Keratinocyte (primary cell): ENCODE measurements at regions not wholly inside any gene's neighbourhood (a gene's known extent, or its start where the extent isn't known, plus 50 kb on each side); places are given as distances from the start of the nearest gene placed in this dataset.

ENCODE experiments used
- DNase-seq: peaks from one replicate; pipeline ENCODE4 v3.0.0-alpha.2; 2011; ENCODE audit warnings: low read depth, missing footprints, low spot score
- FAIRE-seq: peaks from 2 replicates; lab custom pipeline; 2011; peaks lifted over from hg19 to GRCh38; lab: Jason Lieb, UNC
- H2AFZ ChIP-seq: 2 replicates; pipeline ENCODE4 v1.6.0; 2012; ENCODE audit warnings: low read length, control low read depth, inconsistent platforms; ENCODE audit not compliant: control insufficient read depth
- H3K27ac ChIP-seq: 2 replicates; pipeline ENCODE4 v1.5.1; 2011; ENCODE audit warnings: low read length; ENCODE audit not compliant: control insufficient read depth, insufficient read depth
- H3K27me3 ChIP-seq: 3 replicates; pipeline ENCODE4 v1.6.0; 2011; ENCODE audit warnings: low read length; ENCODE audit not compliant: control insufficient read depth, insufficient read depth; ENCODE audit errors: extremely low read depth
- H3K36me3 ChIP-seq, 2 experiments: 2 replicates in 1 of 2; 3 replicates in 1 of 2; pipeline ENCODE4 v1.5.1; 2011; ENCODE audit warnings: low read length in 2 of 2, mild to moderate bottlenecking in 1 of 2; ENCODE audit not compliant: control insufficient read depth in 2 of 2, insufficient read depth in 2 of 2; ENCODE audit errors: extremely low read depth in 1 of 2
- H3K4me1 ChIP-seq: 3 replicates; pipeline ENCODE4 v1.5.1; 2011; ENCODE audit warnings: low read length; ENCODE audit not compliant: control insufficient read depth, insufficient read depth; ENCODE audit errors: extremely low read depth
- H3K4me2 ChIP-seq: 3 replicates; pipeline ENCODE4 v1.6.0; 2011; ENCODE audit warnings: low read depth, low read length; ENCODE audit not compliant: control insufficient read depth, insufficient read depth; ENCODE audit errors: extremely low read depth
- H3K4me3 ChIP-seq, 3 experiments: fragments of 200-600 bp in 1 of 3; sonication (generic) in 1 of 3; 2 replicates in 2 of 3; 3 replicates in 1 of 3; pipeline ENCODE4 v1.5.1; 2011 to 2016; ENCODE audit warnings: low read length in 3 of 3, mild to moderate bottlenecking in 3 of 3, control low read depth in 2 of 3, inconsistent platforms in 1 of 3, low read depth in 1 of 3, mixed read lengths in 1 of 3, mixed run types in 1 of 3, moderate library complexity in 1 of 3; ENCODE audit not compliant: control insufficient read depth in 2 of 3, insufficient read depth in 2 of 3; ENCODE audit errors: extremely low read depth in 1 of 3
- H3K79me2 ChIP-seq: 2 replicates; pipeline ENCODE4 v1.6.0; 2012; ENCODE audit warnings: low read length; ENCODE audit not compliant: control insufficient read depth, insufficient read depth
- H3K9ac ChIP-seq: 3 replicates; pipeline ENCODE4 v1.6.0; 2011; ENCODE audit warnings: low read length; ENCODE audit not compliant: control insufficient read depth, insufficient read depth; ENCODE audit errors: extremely low read depth
- H3K9me1 ChIP-seq: 3 replicates; pipeline ENCODE4 v1.6.0; 2011; ENCODE audit warnings: low read length; ENCODE audit not compliant: control insufficient read depth, insufficient read depth; ENCODE audit errors: extremely low read depth
- H3K9me3 ChIP-seq: 2 replicates; pipeline ENCODE4 v1.5.1; 2012; ENCODE audit warnings: low read depth, low read length; ENCODE audit not compliant: control insufficient read depth
- H4K20me1 ChIP-seq: 3 replicates; pipeline ENCODE4 v1.6.0; 2011; ENCODE audit warnings: low read length; ENCODE audit not compliant: control insufficient read depth, insufficient read depth; ENCODE audit errors: extremely low read depth
- CTCF ChIP-seq, 3 experiments: IDR thresholded peaks in 1 of 3; conservative IDR thresholded peaks in 1 of 3; optimal IDR thresholded peaks in 1 of 3; 2 replicates in 2 of 3; 3 replicates in 1 of 3; pipeline versions ENCODE3 to v1.5.1; 2011; ENCODE audit warnings: low read length in 3 of 3, mild to moderate bottlenecking in 3 of 3, moderate library complexity in 2 of 3, control low read depth in 1 of 3, inconsistent platforms in 1 of 3; ENCODE audit not compliant: insufficient read depth in 2 of 3; ENCODE audit errors: extremely low read depth in 1 of 3
- EZH2 ChIP-seq: IDR thresholded peaks from one replicate; pipeline ENCODE4 v1.6.1; 2012; ENCODE audit warnings: inconsistent platforms, mild to moderate bottlenecking, low read length, moderate library complexity
- dilution Hi-C: fragments of 300-500 bp; cut with MboI; formaldehyde crosslinking; loops from one replicate; pipeline ENCODE4 v1.7.0; 2020; ENCODE audit warnings: low sequenced_read_pairs; ENCODE audit not compliant: extremely low pct_ligation_motif_present

- H2AFZ ChIP-seq: no peak overlapping the region
- no peaks in the 10 kb centered on the region for H3K9me3 ChIP-seq
- H4K20me1 ChIP-seq: no peaks in the 10 kb centered on the region
- H3K9me1 ChIP-seq: no peaks in the 10 kb centered on the region
- no peak overlapping the region for H3K9ac ChIP-seq
- no peak overlapping the region for H3K4me2 ChIP-seq
- H3K27ac ChIP-seq: no peak overlapping the region
- H3K36me3 ChIP-seq: no peaks in the 10 kb centered on the region
- no peaks in the 10 kb centered on the region for H3K79me2 ChIP-seq
- H3K4me3 ChIP-seq: no peak overlapping the region
- H3K27me3 ChIP-seq: no peaks in the 10 kb centered on the region
- FAIRE-seq (no peak), DNase-seq (no peak)
- dilution Hi-C loops: no loop called here
- no peaks in the 10 kb centered on the region for H3K4me1 ChIP-seq
- no peak for TF ChIP-seq EZH2
- no peak for TF ChIP-seq CTCF (optimal IDR thresholded peaks at IDR 0.05 in 1 of 3, IDR thresholded peaks at IDR 0.05 in 1 of 3, conservative IDR thresholded peaks at IDR 0.05 in 1 of 3; ENCODE audit: extremely low read depth in 1 of 3, insufficient read depth in 2 of 3, low read length in 3 of 3)
Observed at GRCh38 chr17:69928611-69929010, 146.4 kb upstream of the KCNJ16 start.

- Histone ChIP-seq H3K9ac (no peak overlapping the region), H3K36me3 (no peaks in the 10 kb centered on the region), H3K79me2 (no peaks in the 10 kb centered on the region), H3K4me1 (no peaks in the 10 kb centered on the region), H3K9me1 (no peaks in the 10 kb centered on the region), H3K4me3 (no peak overlapping the region), H3K4me2 (no peak overlapping the region), H3K27ac (no peak overlapping the region), H3K27me3 (no peaks in the 10 kb centered on the region), H2AFZ (no peak overlapping the region), H3K9me3 (no peaks in the 10 kb centered on the region), H4K20me1 (no peaks in the 10 kb centered on the region)
- dilution Hi-C loops: no loop called here
- no peak for FAIRE-seq
- DNase-seq: no peak
- TF ChIP-seq CTCF (optimal IDR thresholded peaks at IDR 0.05 in 1 of 3, IDR thresholded peaks at IDR 0.05 in 1 of 3, conservative IDR thresholded peaks at IDR 0.05 in 1 of 3; ENCODE audit: extremely low read depth in 1 of 3, insufficient read depth in 2 of 3, low read length in 3 of 3) (no peak), EZH2 (no peak)
Observed at GRCh38 chr17:69936996-69937395, 138.0 kb upstream of the KCNJ16 start.
